Common myeloid progenitor, CD34-positive (primary cell): ENCODE measurements at regions not wholly inside any gene's neighbourhood (a gene's known extent, or its start where the extent isn't known, plus 50 kb on each side); places are given as distances from the start of the nearest gene placed in this dataset.
"Not testable (repeated sequence)": the region's sequence is repeated elsewhere in the genome, so short reads cannot be mapped to it uniquely, and the experiment has no call there.

Source experiments
- CTCF ChIA-PET: fragments of 350-600 bp; sonication (Branson Sonifier 250); formaldehyde crosslinking; loops from one replicate; lab custom pipeline; 2021; ENCODE audit warnings: antibody characterized with exemption; lab: Charles Lee
- POLR2A ChIA-PET: fragments of 350-600 bp; sonication (Branson Sonifier 250); formaldehyde crosslinking; loops from one replicate; lab custom pipeline; 2021; ENCODE audit warnings: antibody characterized with exemption; lab: Charles Lee
- DNase-seq, 3 donors: peaks; one replicate each; pipeline versions ENCODE4 v3.0.0 to v3.0.0-alpha.2; 2013
- H3K27ac ChIP-seq, 2 experiments: 1 replicate in 1 of 2; 2 replicates in 1 of 2; pipeline ENCODE4 v1.7.0; 2013; ENCODE audit warnings: inconsistent platforms in 2 of 2, low read length in 2 of 2, mild to moderate bottlenecking in 2 of 2, low read depth in 1 of 2, moderate library complexity in 1 of 2; ENCODE audit not compliant: severe bottlenecking in 2 of 2, insufficient read depth in 1 of 2, poor library complexity in 1 of 2
- H3K27me3 ChIP-seq, 5 experiments: replicated peaks in 2 of 5; 1 replicate in 3 of 5; 2 replicates in 2 of 5; pipeline versions ENCODE4 v1.6.1 to v1.7.0; 2013; ENCODE audit warnings: low read length in 4 of 5, mild to moderate bottlenecking in 2 of 5, moderate library complexity in 2 of 5, inconsistent platforms in 1 of 5; ENCODE audit not compliant: insufficient read depth in 5 of 5, control insufficient read depth in 4 of 5
- H3K36me3 ChIP-seq, 4 experiments: 1 replicate in 2 of 4; 2 replicates in 2 of 4; pipeline versions ENCODE4 v1.6.1 to v1.7.0; 2013; ENCODE audit warnings: low read length in 3 of 4, control low read depth in 1 of 4, mild to moderate bottlenecking in 1 of 4; ENCODE audit not compliant: control insufficient read depth in 4 of 4, insufficient read depth in 4 of 4
- H3K4me1 ChIP-seq, 4 experiments: 1 replicate in 3 of 4; 2 replicates in 1 of 4; pipeline versions ENCODE4 v1.6.1 to v1.7.1; 2013; ENCODE audit warnings: low read length in 3 of 4, mild to moderate bottlenecking in 3 of 4, control low read depth in 1 of 4, inconsistent platforms in 1 of 4, moderate library complexity in 1 of 4; ENCODE audit not compliant: control insufficient read depth in 4 of 4, insufficient read depth in 4 of 4; ENCODE audit errors: control extremely low read depth in 1 of 4
- H3K4me3 ChIP-seq, 7 experiments: 1 replicate in 4 of 7; 2 replicates in 3 of 7; pipeline versions ENCODE4 v1.5.1 to v1.7.0; 2013; ENCODE audit warnings: mild to moderate bottlenecking in 7 of 7, low read length in 6 of 7, moderate library complexity in 6 of 7, inconsistent platforms in 2 of 7, low read depth in 2 of 7, control low read depth in 1 of 7; ENCODE audit not compliant: insufficient read depth in 4 of 7, control insufficient read depth in 1 of 7; ENCODE audit errors: extremely low read depth in 1 of 7
- H3K9me3 ChIP-seq, 5 experiments: 1 replicate in 4 of 5; 2 replicates in 1 of 5; pipeline versions ENCODE4 v1.6.1 to v1.7.1; 2013; ENCODE audit warnings: low read length in 4 of 5, mild to moderate bottlenecking in 2 of 5, inconsistent platforms in 1 of 5, low read depth in 1 of 5, moderate library complexity in 1 of 5; ENCODE audit not compliant: control insufficient read depth in 4 of 5, insufficient read depth in 2 of 5; ENCODE audit errors: control extremely low read depth in 1 of 5
- WGBS: methylation state at CpG from one replicate; pipeline ENCODE4 v1.1.5; 2013; ENCODE audit not compliant: insufficient coverage; 5-methylcytosine and 5-hydroxymethylcytosine counted together

- H3K9me3 ChIP-seq, result peaks cover 0 to 3% (median 0%) of the 10 kb centered on the region in 5 experiments
- no CpG with 5 or more reads among the region's 2 CpGs for WGBS
- no peak overlapping the region for H3K4me3 ChIP-seq
- H3K27ac ChIP-seq, result no peak overlapping the region
- CTCF ChIA-PET, result no interaction called here
- no peaks in the 10 kb centered on the region for H3K4me1 ChIP-seq
- no peaks in the 10 kb centered on the region for H3K36me3 ChIP-seq
- POLR2A ChIA-PET, result no interaction called here
- H3K27me3 ChIP-seq, result peaks cover 0 to 3% (median 0%) of the 10 kb centered on the region in 5 experiments
- no peak for DNase-seq
Observed at GRCh38 chr22:47515384-47516125, 753.1 kb downstream of the TBC1D22A start.

GRCh38 chr22:47512617-47513016 lies 750.2 kb downstream of the TBC1D22A start:
- ChIA-PET POLR2A (no interaction called here), CTCF (no interaction called here)
- Histone ChIP-seq H3K27me3 (peaks cover 0 to 3% (median 0%) of the 10 kb centered on the region in 5 experiments), H3K4me1 (no peaks in the 10 kb centered on the region), H3K4me3 (no peak overlapping the region), H3K27ac (no peak overlapping the region), H3K9me3 (no peaks in the 10 kb centered on the region), H3K36me3 (no peaks in the 10 kb centered on the region)
- 77% methylated on average over 2 of the region's 2 CpGs for WGBS
- DNase-seq, result no peak

GRCh38 chr22:47504962-47505361 lies 742.5 kb downstream of the TBC1D22A start:
- Histone ChIP-seq H3K27me3 (no peaks in the 10 kb centered on the region), H3K4me1 (no peaks in the 10 kb centered on the region), H3K4me3 (no peak overlapping the region), H3K9me3 (peaks cover 3 to 19% (median 6%) of the 10 kb centered on the region in 5 experiments), H3K36me3 (no peaks in the 10 kb centered on the region), H3K27ac (no peak overlapping the region)
- DNase-seq, result no peak
- POLR2A ChIA-PET, result no interaction called here
- CTCF ChIA-PET, result no interaction called here
- WGBS, result 75% methylated on average over 1 of the region's 3 CpGs

- Histone ChIP-seq H3K27me3 (no peaks in the 10 kb centered on the region), H3K4me3 (no peak overlapping the region), H3K36me3 (no peaks in the 10 kb centered on the region), H3K9me3 (peaks cover 4 to 37% (median 22%) of the 10 kb centered on the region in 5 experiments), H3K27ac (no peak overlapping the region), H3K4me1 (no peaks in the 10 kb centered on the region)
- WGBS, result 84% methylated on average over 8 of the region's 8 CpGs
- ChIA-PET CTCF (no interaction called here), POLR2A (no interaction called here)
- no peak for DNase-seq
Observed at GRCh38 chr22:47498969-47499495, 736.6 kb downstream of the TBC1D22A start.

- H3K4me3 ChIP-seq, result no peak overlapping the region
- no peaks in the 10 kb centered on the region for H3K36me3 ChIP-seq
- DNase-seq, result no peak
- H3K27me3 ChIP-seq, result no peaks in the 10 kb centered on the region
- no peaks in the 10 kb centered on the region for H3K4me1 ChIP-seq
- H3K9me3 ChIP-seq, result peaks cover 4 to 39% (median 22%) of the 10 kb centered on the region in 5 experiments
- POLR2A ChIA-PET, result no interaction called here
- WGBS, result 71% methylated on average over 7 of the region's 7 CpGs
- H3K27ac ChIP-seq, result no peak overlapping the region
- CTCF ChIA-PET, result no interaction called here
Observed at GRCh38 chr22:47497666-47498065, 735.2 kb downstream of the TBC1D22A start.

- WGBS, result 0% methylated on average over 1 of the region's 1 CpG
- no peak overlapping the region for H3K27ac ChIP-seq
- POLR2A ChIA-PET, result no interaction called here
- H3K4me1 ChIP-seq, result no peaks in the 10 kb centered on the region
- peak in 2 of 3 donors; percentile 2 to 26 for DNase-seq
- H3K27me3 ChIP-seq, result no peaks in the 10 kb centered on the region
- H3K9me3 ChIP-seq, result peaks cover 0 to 22% (median 12%) of the 10 kb centered on the region in 5 experiments
- H3K36me3 ChIP-seq, result no peaks in the 10 kb centered on the region
- CTCF ChIA-PET, result no interaction called here
- no peak overlapping the region for H3K4me3 ChIP-seq
Observed at GRCh38 chr22:47495110-47495509, 732.7 kb downstream of the TBC1D22A start.

- POLR2A ChIA-PET, H3K27ac ChIP-seq, H3K36me3 ChIP-seq, H3K27me3 ChIP-seq, DNase-seq, H3K4me1 ChIP-seq, CTCF ChIA-PET, H3K4me3 ChIP-seq, H3K9me3 ChIP-seq: not testable (repeated sequence)
- WGBS, result 79% methylated on average over 4 of the region's 24 CpGs
Observed at GRCh38 chr22:47488131-47488530, 725.7 kb downstream of the TBC1D22A start.
